K562 (cell line): ENCODE measurements at regions not wholly inside any gene's neighbourhood (a gene's known extent, or its start where the extent isn't known, plus 50 kb on each side); places are given as distances from the start of the nearest gene placed in this dataset.

Source experiments
- BCL6 ChIP-seq: fragments of 250-450 bp; sonication (Bioruptor Pico); IDR thresholded peaks from 2 replicates; pipeline ENCODE4 v1.4.0; 2020
- CCNT2 ChIP-seq: IDR thresholded peaks from 2 replicates; pipeline ENCODE4 v1.6.1; 2011; ENCODE audit warnings: borderline replicate concordance, low read depth, mild to moderate bottlenecking, moderate library complexity, mixed read lengths, low read length; ENCODE audit not compliant: insufficient read length; ENCODE audit errors: extremely low read depth
- E2F8 ChIP-seq: fragments of 450-650 bp; IDR thresholded peaks from 2 replicates; pipeline ENCODE4 v1.7.1; 2018; ENCODE audit warnings: mild to moderate bottlenecking, low read depth; ENCODE audit not compliant: partially characterized antibody
- ESRRB ChIP-seq: fragments of 250-450 bp; sonication (Bioruptor Pico); IDR thresholded peaks from 2 replicates; pipeline ENCODE4 v1.5.0; 2020; ENCODE audit warnings: mild to moderate bottlenecking, moderate library complexity, borderline replicate concordance
- FOXP1 ChIP-seq: sonication (generic); formaldehyde crosslinking; IDR thresholded peaks from 2 replicates; pipeline ENCODE4 v1.8.0; 2022; ENCODE audit warnings: mild to moderate bottlenecking, missing genetic modification reagents
- MAFF ChIP-seq: IDR thresholded peaks from 2 replicates; pipeline ENCODE4 v1.6.1; 2012; ENCODE audit warnings: low read length, improper control_type of control experiment
- NCOA2 ChIP-seq, 2 experiments: fragments of 450-650 bp; IDR thresholded peaks; 2 replicates each; pipeline ENCODE4 v1.6.1; 2018; ENCODE audit warnings: mild to moderate bottlenecking in 2 of 2, moderate library complexity in 1 of 2; ENCODE audit not compliant: partially characterized antibody in 2 of 2
- NFIC ChIP-seq: fragments of 450-650 bp; IDR thresholded peaks from 2 replicates; pipeline ENCODE4 v1.6.1; 2017; ENCODE audit warnings: mild to moderate bottlenecking, inconsistent platforms
- NR2F6 ChIP-seq: fragments of 450-650 bp; formaldehyde crosslinking; IDR thresholded peaks from 2 replicates; pipeline ENCODE4 v1.4.0; 2020; ENCODE audit warnings: mild to moderate bottlenecking
- RNF2 ChIP-seq: sonication (generic); IDR thresholded peaks from 2 replicates; pipeline ENCODE4 v1.6.1; 2016
- SMARCA4 ChIP-seq: fragments of 450-650 bp; IDR thresholded peaks from 2 replicates; pipeline ENCODE4 v1.6.1; 2016
- SMARCE1 ChIP-seq: fragments of 450-650 bp; IDR thresholded peaks from 2 replicates; pipeline ENCODE4 v1.7.1; 2016; ENCODE audit warnings: mild to moderate bottlenecking
- STAT5A ChIP-seq: IDR thresholded peaks from 2 replicates; pipeline ENCODE4 v1.6.1; 2012; ENCODE audit warnings: low read length, inconsistent platforms, borderline replicate concordance
- TEAD1 ChIP-seq, 2 experiments: fragments of 450-650 bp in 1 of 2; sonication (generic) in 1 of 2; formaldehyde crosslinking; IDR thresholded peaks; 2 replicates each; pipeline versions ENCODE4 v1.4.0 to v1.8.0; 2020 to 2022; ENCODE audit warnings: mild to moderate bottlenecking in 2 of 2, missing genetic modification reagents in 1 of 2
- ZNF318 ChIP-seq, 2 experiments: fragments of 450-650 bp; IDR thresholded peaks; 2 replicates each; pipeline ENCODE4 v1.6.1; 2016; ENCODE audit warnings: mild to moderate bottlenecking in 2 of 2, borderline replicate concordance in 1 of 2, low read depth in 1 of 2, moderate library complexity in 1 of 2
- ZNF395 ChIP-seq: fragments of 200-800 bp; sonication (Bioruptor generic); IDR thresholded peaks from 2 replicates; pipeline ENCODE4 v1.6.1; 2017; ENCODE audit warnings: missing genetic modification characterization, missing compliant biosample characterization
- ZNF586 ChIP-seq: fragments of 450-650 bp; formaldehyde crosslinking; conservative IDR thresholded peaks from 2 replicates; pipeline ENCODE4 v1.4.0; 2020; ENCODE audit warnings: mild to moderate bottlenecking, moderate library complexity
- ZNF76 ChIP-seq: fragments of 250-450 bp; sonication (Bioruptor Pico); IDR thresholded peaks from 2 replicates; pipeline ENCODE4 v1.4.0; 2020; ENCODE audit warnings: mild to moderate bottlenecking, moderate library complexity, borderline replicate concordance
- ZNF785 ChIP-seq: fragments of 250-450 bp; sonication (Bioruptor Pico); IDR thresholded peaks from 2 replicates; pipeline ENCODE4 v1.4.0; 2020; ENCODE audit warnings: mild to moderate bottlenecking

- no peak for TF ChIP-seq E2F8
- no peak for TF ChIP-seq ZNF785 (CRISPR knock-in tag)
- no peak for TF ChIP-seq CCNT2
- no peak for TF ChIP-seq MAFF
- TF ChIP-seq NR2F6 (CRISPR knock-in tag): no peak
- no peak for TF ChIP-seq NFIC
- no peak for TF ChIP-seq TEAD1 (CRISPR knock-in tag; IDR thresholded peaks at IDR 0.05)
- no peak for TF ChIP-seq NCOA2 (IDR thresholded peaks at IDR 0.05; ENCODE audit: partially characterized antibody in 2 of 2)
- no peak for TF ChIP-seq ZNF76 (CRISPR knock-in tag)
- TF ChIP-seq SMARCA4: peak; percentile 73
- peak; percentile 60; the same call in 1 of the 2 replicates for TF ChIP-seq SMARCE1
- no peak for TF ChIP-seq BCL6 (CRISPR knock-in tag)
- TF ChIP-seq STAT5A: no peak
- no peak for TF ChIP-seq ESRRB (CRISPR knock-in tag)
- TF ChIP-seq ZNF586: no peak
- no peak for TF ChIP-seq RNF2
- TF ChIP-seq ZNF318 (IDR thresholded peaks at IDR 0.05; ENCODE audit: borderline replicate concordance in 1 of 2, low read depth in 1 of 2): no peak
- no peak for TF ChIP-seq ZNF395 (CRISPR knock-in tag)
- no peak for TF ChIP-seq FOXP1 (CRISPR knock-in tag)
Measured at GRCh38 chr4:98728433-98728832, 70.0 kb upstream of the TSPAN5 start (continued).
